ENCODE measurements at regions not wholly inside any gene's neighbourhood (a gene's known extent, or its start where the extent isn't known, plus 50 kb on each side); places are given as distances from the start of the nearest gene placed in this dataset.

DNA sequence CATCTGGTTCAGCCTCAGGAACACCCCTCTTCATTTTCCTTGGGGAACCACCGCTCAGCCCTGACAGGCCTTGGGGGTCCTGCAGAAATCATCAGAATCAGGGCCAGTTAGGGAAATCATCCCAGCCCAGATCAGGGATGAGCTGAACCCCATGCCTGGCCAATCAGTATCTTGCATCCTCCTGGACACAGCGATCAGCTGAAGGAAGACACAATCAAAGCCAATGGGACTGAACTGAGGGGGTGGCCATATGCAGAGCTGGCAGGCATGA, 395.4 kb downstream of the MATN1 start:
- TF ChIP-seq POLR2AphosphoS5 (IDR thresholded peaks at IDR 0.05) (no peak), EP300 (IDR thresholded peaks at IDR 0.05) (no peak), POLR2A (IDR thresholded peaks at IDR 0.05; ENCODE audit: low read depth) (no peak)
- TF ChIP-seq, protein P1, sequence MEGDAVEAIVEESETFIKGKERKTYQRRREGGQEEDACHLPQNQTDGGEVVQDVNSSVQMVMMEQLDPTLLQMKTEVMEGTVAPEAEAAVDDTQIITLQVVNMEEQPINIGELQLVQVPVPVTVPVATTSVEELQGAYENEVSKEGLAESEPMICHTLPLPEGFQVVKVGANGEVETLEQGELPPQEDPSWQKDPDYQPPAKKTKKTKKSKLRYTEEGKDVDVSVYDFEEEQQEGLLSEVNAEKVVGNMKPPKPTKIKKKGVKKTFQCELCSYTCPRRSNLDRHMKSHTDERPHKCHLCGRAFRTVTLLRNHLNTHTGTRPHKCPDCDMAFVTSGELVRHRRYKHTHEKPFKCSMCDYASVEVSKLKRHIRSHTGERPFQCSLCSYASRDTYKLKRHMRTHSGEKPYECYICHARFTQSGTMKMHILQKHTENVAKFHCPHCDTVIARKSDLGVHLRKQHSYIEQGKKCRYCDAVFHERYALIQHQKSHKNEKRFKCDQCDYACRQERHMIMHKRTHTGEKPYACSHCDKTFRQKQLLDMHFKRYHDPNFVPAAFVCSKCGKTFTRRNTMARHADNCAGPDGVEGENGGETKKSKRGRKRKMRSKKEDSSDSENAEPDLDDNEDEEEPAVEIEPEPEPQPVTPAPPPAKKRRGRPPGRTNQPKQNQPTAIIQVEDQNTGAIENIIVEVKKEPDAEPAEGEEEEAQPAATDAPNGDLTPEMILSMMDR (IDR thresholded peaks at IDR 0.05) = no peak
- Histone ChIP-seq H3K4me1 (no peaks in the 10 kb centered on the region), H3K4me3 (no peak overlapping the region), H3K9me3 (no peaks in the 10 kb centered on the region), H3K36me3 (no peaks in the 10 kb centered on the region), H3K27me3 (peaks cover 0 to 53% (median 4%) of the 10 kb centered on the region in 4 donors), H3K27ac (replicated peaks in 1 of 4) (no peak overlapping the region)
- 86% methylated on average over 2 of the region's 2 CpGs for WGBS
- intact Hi-C loops (cut with DNase I) = no loop called here
- peak; percentile 88 for DNase-seq (ENCODE audit: extremely low spot score)

DNA sequence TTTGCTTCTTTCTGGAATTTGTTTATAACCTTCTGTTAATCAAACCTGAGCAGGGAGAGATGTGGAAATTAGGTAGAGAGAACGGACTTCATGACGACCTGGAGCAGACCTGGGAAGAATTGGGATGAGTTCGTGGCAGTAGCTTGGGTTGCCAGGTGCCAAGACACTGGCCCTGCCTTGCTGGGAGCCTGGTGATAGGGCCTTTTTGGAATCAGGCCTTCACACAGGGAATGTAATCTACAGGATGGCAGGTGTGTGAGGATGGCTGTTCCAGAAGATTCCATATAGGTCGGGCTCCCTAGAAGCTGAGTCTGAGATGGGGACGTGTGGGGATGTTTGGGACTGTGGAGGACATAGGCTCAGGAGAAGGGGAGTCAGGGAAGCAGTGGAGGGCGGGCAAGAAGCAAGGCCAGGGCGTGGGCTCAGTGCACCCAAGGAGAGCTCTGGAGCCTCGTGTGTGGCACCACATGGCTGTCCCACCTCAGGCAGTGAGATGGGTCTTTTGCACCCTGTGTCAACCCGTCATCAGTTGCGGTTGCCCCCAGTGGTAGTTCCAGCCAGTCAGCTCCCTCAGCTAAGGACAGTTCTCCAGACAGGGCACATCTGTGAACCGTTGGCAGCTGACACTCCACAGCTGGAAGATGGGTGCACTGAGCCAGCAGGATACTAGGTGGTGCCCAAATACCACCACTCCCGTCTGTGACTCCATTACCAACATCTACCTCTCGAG, 395.9 kb downstream of the MATN1 start:
- DNase-seq (ENCODE audit: extremely low spot score) = peak; percentile 74
- no peaks in the 10 kb centered on the region for H3K9me3 ChIP-seq
- H3K4me1 ChIP-seq = no peaks in the 10 kb centered on the region
- peaks cover 0 to 58% (median 4%) of the 10 kb centered on the region in 4 donors for H3K27me3 ChIP-seq
- TF ChIP-seq EP300 (IDR thresholded peaks at IDR 0.05) = no peak
- TF ChIP-seq, protein P1 (IDR thresholded peaks at IDR 0.05) = no peak
- no peak for TF ChIP-seq POLR2AphosphoS5 (IDR thresholded peaks at IDR 0.05)
- no peak for TF ChIP-seq POLR2A (IDR thresholded peaks at IDR 0.05; ENCODE audit: low read depth)
- 84% methylated on average over 13 of the region's 13 CpGs for WGBS
- intact Hi-C loops (cut with DNase I) = no loop called here
- no peak overlapping the region for H3K4me3 ChIP-seq
- H3K27ac ChIP-seq (replicated peaks in 1 of 4) = no peak overlapping the region
- H3K36me3 ChIP-seq = no peaks in the 10 kb centered on the region

DNA sequence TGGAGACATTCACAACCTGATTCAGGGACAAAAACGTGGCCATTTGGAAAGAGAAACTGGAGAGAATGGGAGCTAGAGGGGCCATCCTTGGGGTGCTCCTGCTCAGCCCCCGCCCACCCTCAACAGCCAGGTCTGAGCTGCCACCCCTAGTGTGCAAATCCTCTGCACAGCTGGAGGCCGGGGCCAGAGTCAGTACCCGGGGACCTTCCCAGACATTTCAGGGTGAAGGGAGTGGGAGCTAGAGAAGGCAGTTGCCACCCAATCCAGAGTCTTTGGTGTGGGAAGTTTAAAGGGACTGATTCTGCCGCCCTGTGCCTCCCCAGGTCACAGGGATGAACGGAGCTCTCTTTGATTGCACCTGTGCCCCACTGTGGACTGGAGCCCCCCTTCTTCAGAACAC, 397.4 kb downstream of the MATN1 start:
- H3K27me3 ChIP-seq = peaks cover 0 to 57% (median 4%) of the 10 kb centered on the region in 4 donors
- no peaks in the 10 kb centered on the region for H3K36me3 ChIP-seq
- no peaks in the 10 kb centered on the region for H3K9me3 ChIP-seq
- DNase-seq (ENCODE audit: extremely low spot score) = peak; percentile 34
- WGBS = 81% methylated on average over 6 of the region's 6 CpGs
- no peak overlapping the region for H3K4me3 ChIP-seq
- intact Hi-C loops (cut with DNase I) = no loop called here
- H3K4me1 ChIP-seq = no peaks in the 10 kb centered on the region
- H3K27ac ChIP-seq (replicated peaks in 1 of 4) = no peak overlapping the region
- TF ChIP-seq, protein P1 (IDR thresholded peaks at IDR 0.05) = no peak
- TF ChIP-seq POLR2AphosphoS5 (IDR thresholded peaks at IDR 0.05) (no peak), POLR2A (IDR thresholded peaks at IDR 0.05; ENCODE audit: low read depth) (no peak), EP300 (IDR thresholded peaks at IDR 0.05) (no peak)

DNA sequence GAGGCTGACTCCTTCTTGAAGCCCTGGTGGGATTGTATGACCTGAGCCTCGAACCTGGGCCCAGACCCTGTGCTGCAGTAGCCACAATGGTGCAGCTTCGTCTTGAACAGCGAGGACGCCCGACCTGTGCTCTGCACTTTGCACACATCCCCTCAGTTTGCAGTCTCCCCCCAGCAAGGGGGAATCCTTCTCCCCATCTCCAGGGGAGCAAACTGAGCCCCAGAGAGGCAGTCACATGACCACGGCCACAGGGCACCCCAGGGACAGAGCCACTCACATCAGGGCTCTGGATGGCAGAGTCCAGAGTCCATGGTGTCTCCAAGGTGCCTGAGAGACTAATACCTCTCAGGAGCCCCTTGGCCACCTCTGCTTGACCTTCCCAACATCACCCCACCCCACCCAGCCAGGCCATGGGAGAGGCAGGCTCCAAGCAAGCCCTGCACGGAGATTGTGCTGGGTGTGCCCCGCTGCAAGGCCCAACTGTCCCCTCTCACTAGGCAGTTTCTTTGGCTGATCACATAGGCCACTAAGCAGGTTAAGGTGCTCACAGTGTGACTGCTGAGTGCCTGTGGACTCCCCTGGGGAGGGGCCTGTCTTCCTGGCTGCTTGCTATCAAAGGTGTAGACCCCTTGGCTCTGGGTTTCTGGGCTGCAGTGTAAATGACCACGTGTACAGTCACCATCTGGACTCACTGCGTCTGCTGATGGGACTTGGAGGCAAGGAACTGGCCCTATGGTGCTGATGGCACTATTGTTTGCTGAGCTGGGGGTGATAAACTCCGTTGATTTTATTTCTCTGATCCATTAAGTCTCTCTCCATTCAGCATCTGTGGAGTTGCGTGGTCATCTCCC, 398.1 kb downstream of the MATN1 start:
- Histone ChIP-seq H3K9me3 (no peaks in the 10 kb centered on the region), H3K27ac (replicated peaks in 1 of 4) (no peak overlapping the region), H3K4me3 (no peak overlapping the region), H3K36me3 (no peaks in the 10 kb centered on the region), H3K4me1 (no peaks in the 10 kb centered on the region), H3K27me3 (peaks cover 0 to 53% (median 4%) of the 10 kb centered on the region in 4 donors)
- DNase-seq (ENCODE audit: extremely low spot score) = no peak
- no peak for TF ChIP-seq POLR2A (IDR thresholded peaks at IDR 0.05; ENCODE audit: low read depth)
- no peak for TF ChIP-seq EP300 (IDR thresholded peaks at IDR 0.05)
- TF ChIP-seq, protein P1 (IDR thresholded peaks at IDR 0.05) = no peak
- no peak for TF ChIP-seq POLR2AphosphoS5 (IDR thresholded peaks at IDR 0.05)
- WGBS = 89% methylated on average over 10 of the region's 12 CpGs
- intact Hi-C loops (cut with DNase I) = no loop called here

All from esophagus muscularis mucosa (tissue), 4 donors.